Mesenchymal stem cell (in vitro differentiated cells and primary cell): ENCODE measurements at regions not wholly inside any gene's neighbourhood (a gene's known extent, or its start where the extent isn't known, plus 50 kb on each side); places are given as distances from the start of the nearest gene placed in this dataset.
A peak's percentile ranks its signal among the peaks of the same experiment; 100 is the strongest.

Experiments
- DNase-seq: peaks from one replicate; pipeline ENCODE4 v3.0.0-alpha.2; 2013
- H2AFZ ChIP-seq: one replicate; pipeline ENCODE4 v1.6.1; 2013; ENCODE audit warnings: low read depth, mild to moderate bottlenecking, control low read depth, inconsistent platforms, low read length, moderate library complexity
- H2AK5ac ChIP-seq: 2 replicates; pipeline ENCODE4 v1.6.1; 2013; ENCODE audit warnings: low read length, moderate library complexity, mild to moderate bottlenecking, inconsistent platforms; ENCODE audit not compliant: severe bottlenecking
- H2BK120ac ChIP-seq: one replicate; pipeline ENCODE4 v1.6.1; 2013; ENCODE audit warnings: low read depth, mild to moderate bottlenecking, inconsistent platforms, low read length, moderate library complexity
- H2BK12ac ChIP-seq, 2 experiments: one replicate each; pipeline ENCODE4 v1.6.1; 2013; ENCODE audit warnings: inconsistent platforms in 2 of 2, low read length in 2 of 2, mild to moderate bottlenecking in 2 of 2, moderate library complexity in 2 of 2, control low read depth in 1 of 2
- H2BK15ac ChIP-seq: one replicate; pipeline ENCODE4 v1.6.1; 2013; ENCODE audit warnings: mild to moderate bottlenecking, low read depth, inconsistent platforms; ENCODE audit not compliant: poor library complexity, severe bottlenecking
- H2BK5ac ChIP-seq: 2 replicates; pipeline ENCODE4 v1.6.1; 2013; ENCODE audit warnings: low read depth, mild to moderate bottlenecking, low read length, control low read depth, inconsistent platforms; ENCODE audit not compliant: poor library complexity, severe bottlenecking
- H3K14ac ChIP-seq, 2 experiments: one replicate each; pipeline ENCODE4 v1.6.1; 2013; ENCODE audit warnings: inconsistent platforms in 2 of 2, low read length in 2 of 2, control low read depth in 1 of 2, mild to moderate bottlenecking in 1 of 2, moderate library complexity in 1 of 2
- H3K18ac ChIP-seq, 2 experiments: one replicate each; pipeline ENCODE4 v1.6.1; 2013; ENCODE audit warnings: inconsistent platforms in 2 of 2, low read length in 2 of 2, control low read depth in 1 of 2, low read depth in 1 of 2, mild to moderate bottlenecking in 1 of 2
- H3K23ac ChIP-seq, 2 experiments: one replicate each; pipeline ENCODE4 v1.6.1; 2013; ENCODE audit warnings: inconsistent platforms in 2 of 2, low read length in 2 of 2, mild to moderate bottlenecking in 2 of 2, moderate library complexity in 2 of 2, control low read depth in 1 of 2
- H3K27ac ChIP-seq: 2 replicates; pipeline ENCODE4 v1.5.1; 2013; ENCODE audit warnings: mild to moderate bottlenecking, moderate library complexity, low read length, control low read depth, inconsistent platforms; ENCODE audit not compliant: poor library complexity, severe bottlenecking
- H3K27me3 ChIP-seq, 2 experiments: 2 replicates each; pipeline versions ENCODE4 v1.6.1 to v1.7.0; 2013; ENCODE audit warnings: low read length in 2 of 2, mild to moderate bottlenecking in 2 of 2, moderate library complexity in 2 of 2, control low read depth in 1 of 2, inconsistent platforms in 1 of 2; ENCODE audit not compliant: control insufficient read depth in 1 of 2, insufficient read depth in 1 of 2
- H3K36me3 ChIP-seq, 2 experiments: 2 replicates each; pipeline versions ENCODE4 v1.6.1 to v1.7.0; 2013; ENCODE audit warnings: low read length in 2 of 2, control low read depth in 1 of 2, inconsistent platforms in 1 of 2, low read depth in 1 of 2, mild to moderate bottlenecking in 1 of 2; ENCODE audit not compliant: insufficient read depth in 2 of 2, control insufficient read depth in 1 of 2
- H3K4ac ChIP-seq, 2 experiments: one replicate each; pipeline ENCODE4 v1.6.1; 2013; ENCODE audit warnings: inconsistent platforms in 2 of 2, low read length in 2 of 2, mild to moderate bottlenecking in 2 of 2, moderate library complexity in 2 of 2, control low read depth in 1 of 2, low read depth in 1 of 2
- H3K4me1 ChIP-seq: 2 replicates; pipeline ENCODE4 v1.6.1; 2013; ENCODE audit warnings: low read depth, low read length, control low read depth; ENCODE audit not compliant: control insufficient read depth, insufficient read depth
- H3K4me2 ChIP-seq: 2 replicates; pipeline ENCODE4 v1.6.1; 2013; ENCODE audit warnings: low read length, mild to moderate bottlenecking, inconsistent platforms; ENCODE audit not compliant: poor library complexity, severe bottlenecking
- H3K4me3 ChIP-seq, 2 experiments: 2 replicates each; pipeline versions ENCODE4 v1.5.1 to v1.7.0; 2013; ENCODE audit warnings: low read length in 2 of 2, mild to moderate bottlenecking in 2 of 2, control low read depth in 1 of 2, low read depth in 1 of 2; ENCODE audit not compliant: insufficient read depth in 1 of 2
- H3K79me1 ChIP-seq: replicated peaks from 2 replicates; pipeline ENCODE4 v1.6.1; 2013; ENCODE audit warnings: mild to moderate bottlenecking, control low read depth, low read length, inconsistent platforms; ENCODE audit not compliant: poor library complexity, severe bottlenecking
- H3K9ac ChIP-seq: 2 replicates; pipeline ENCODE4 v1.7.0; 2013; ENCODE audit warnings: mild to moderate bottlenecking, low read length, moderate library complexity
- H3K9me3 ChIP-seq: 2 replicates; pipeline ENCODE4 v1.7.0; 2013; ENCODE audit warnings: mild to moderate bottlenecking, low read length; ENCODE audit not compliant: control insufficient read depth
- H4K8ac ChIP-seq: one replicate; pipeline ENCODE4 v1.6.1; 2013; ENCODE audit warnings: inconsistent platforms, mild to moderate bottlenecking, low read length, moderate library complexity
- H4K91ac ChIP-seq: one replicate; pipeline ENCODE4 v1.6.1; 2013; ENCODE audit warnings: mild to moderate bottlenecking, low read length, inconsistent platforms
- WGBS: methylation state at CpG from one replicate; pipeline ENCODE4 v1.1.7; 2013; ENCODE audit warnings: mixed read lengths; 5-methylcytosine and 5-hydroxymethylcytosine counted together

DNA sequence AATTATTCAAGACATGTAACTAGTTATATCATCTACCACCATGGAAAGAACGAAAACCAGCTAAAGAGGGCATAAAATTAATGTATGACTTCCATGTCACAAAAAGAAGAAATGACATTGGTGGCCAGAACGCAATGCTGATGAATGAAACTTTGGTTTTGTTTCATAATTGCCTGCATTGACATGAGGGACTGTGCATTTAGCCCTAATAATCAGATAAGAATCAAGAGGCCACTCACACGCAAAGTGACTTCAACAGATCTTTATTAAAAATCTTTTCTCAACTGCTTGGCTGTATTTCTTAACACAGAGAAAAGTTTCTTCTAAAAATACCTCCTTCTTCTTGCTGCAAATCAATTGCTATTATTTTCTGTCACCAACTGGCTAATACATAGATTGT, 184.7 kb upstream of the RUNX1 start:
- Histone ChIP-seq H2BK120ac (no peak overlapping the region), H3K79me1 (no peaks in the 10 kb centered on the region), H3K4ac (no peak overlapping the region), H3K18ac (no peak overlapping the region), H2AK5ac (no peak overlapping the region), H2BK15ac (no peak overlapping the region), H2AFZ (no peak overlapping the region), H3K14ac (no peak overlapping the region), H3K9ac (no peak overlapping the region), H3K23ac (no peak overlapping the region), H3K4me3 (no peak overlapping the region), H2BK5ac (no peak overlapping the region), H3K9me3 (no peaks in the 10 kb centered on the region), H3K27ac (no peak overlapping the region), H2BK12ac (no peak overlapping the region), H3K4me2 (no peak overlapping the region), H4K91ac (no peak overlapping the region), H4K8ac (no peak overlapping the region), H3K27me3 (no peaks in the 10 kb centered on the region), H3K4me1 (no peaks in the 10 kb centered on the region), H3K36me3 (no peaks in the 10 kb centered on the region)
- DNase-seq: no peak
- 94% methylated on average over 3 of the region's 3 CpGs for WGBS

- no peak overlapping the region for H3K4me3 ChIP-seq
- H2AFZ ChIP-seq: no peak overlapping the region
- H3K27me3 ChIP-seq: no peaks in the 10 kb centered on the region
- H3K4me2 ChIP-seq: peak overlapping the region; percentile 27
- no peaks in the 10 kb centered on the region for H3K4me1 ChIP-seq
- peak overlapping the region in 1 of 2 experiments; percentile 80 for H3K18ac ChIP-seq
- H2AK5ac ChIP-seq: no peak overlapping the region
- H4K91ac ChIP-seq: no peak overlapping the region
- peak overlapping the region; percentile 6 to 92 for H2BK12ac ChIP-seq
- H3K79me1 ChIP-seq: no peaks in the 10 kb centered on the region
- peak overlapping the region; percentile 31 for H3K27ac ChIP-seq
- H3K14ac ChIP-seq: no peak overlapping the region
- peak; percentile 91 for DNase-seq
- no peak overlapping the region for H2BK15ac ChIP-seq
- no peak overlapping the region for H3K4ac ChIP-seq
- no peak overlapping the region for H4K8ac ChIP-seq
- H3K9me3 ChIP-seq: no peaks in the 10 kb centered on the region
- 3% methylated on average over 11 of the region's 11 CpGs for WGBS
- H2BK5ac ChIP-seq: no peak overlapping the region
- no peak overlapping the region for H2BK120ac ChIP-seq
- no peaks in the 10 kb centered on the region for H3K36me3 ChIP-seq
- no peak overlapping the region for H3K9ac ChIP-seq
- H3K23ac ChIP-seq: no peak overlapping the region
Measured at GRCh38 chr21:35232545-35233176, 183.6 kb upstream of the RUNX1 start.

DNA sequence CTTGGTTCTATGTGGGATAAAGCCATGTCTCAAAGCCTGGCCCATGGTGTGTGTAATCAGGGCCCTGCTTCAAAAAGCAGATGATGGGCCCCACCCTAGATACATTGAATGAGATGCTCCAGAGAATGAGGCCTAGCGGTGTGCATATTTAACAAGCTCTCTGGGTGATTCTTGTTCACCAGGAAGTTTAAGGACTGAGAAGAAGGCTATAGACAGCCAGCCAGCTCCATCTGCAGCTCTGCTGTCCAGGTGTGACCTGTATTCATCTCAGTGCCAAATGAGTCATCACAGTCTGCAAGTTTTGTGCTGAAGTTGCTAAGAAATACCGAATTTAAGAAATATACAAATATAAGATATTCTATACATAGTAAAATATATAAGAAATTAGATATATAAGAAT, 182.0 kb upstream of the RUNX1 start:
- Histone ChIP-seq H2BK12ac (peak overlapping the region; percentile 59 to 96), H4K91ac (peak overlapping the region; percentile 49), H2BK15ac (no peak overlapping the region), H3K18ac (peak overlapping the region; percentile 2 to 67), H2AFZ (no peak overlapping the region), H2BK5ac (no peak overlapping the region), H3K4me1 (peaks cover 4% of the 10 kb centered on the region), H2AK5ac (peak overlapping the region; percentile 27), H4K8ac (no peak overlapping the region), H3K4ac (peak overlapping the region in 1 of 2 experiments; percentile 3), H2BK120ac (no peak overlapping the region), H3K4me3 (no peak overlapping the region), H3K36me3 (no peaks in the 10 kb centered on the region), H3K79me1 (no peaks in the 10 kb centered on the region), H3K9me3 (no peaks in the 10 kb centered on the region), H3K27me3 (no peaks in the 10 kb centered on the region), H3K23ac (no peak overlapping the region), H3K14ac (peak overlapping the region in 1 of 2 experiments; percentile 15), H3K4me2 (no peak overlapping the region), H3K9ac (no peak overlapping the region), H3K27ac (no peak overlapping the region)
- DNase-seq: no peak
- WGBS: 94% methylated on average over 1 of the region's 2 CpGs

GRCh38 chr21:35229290-35229689, 180.2 kb upstream of the RUNX1 start:
- Histone ChIP-seq H2BK15ac (no peak overlapping the region), H2BK5ac (no peak overlapping the region), H3K27me3 (no peaks in the 10 kb centered on the region), H3K4me2 (no peak overlapping the region), H3K9me3 (no peaks in the 10 kb centered on the region), H3K23ac (no peak overlapping the region), H4K8ac (no peak overlapping the region), H3K18ac (no peak overlapping the region), H3K79me1 (no peaks in the 10 kb centered on the region), H3K4me3 (no peak overlapping the region), H3K27ac (no peak overlapping the region), H3K36me3 (no peaks in the 10 kb centered on the region), H3K9ac (no peak overlapping the region), H3K4me1 (peaks cover 4% of the 10 kb centered on the region), H3K14ac (no peak overlapping the region), H3K4ac (no peak overlapping the region), H2AK5ac (no peak overlapping the region), H2BK120ac (no peak overlapping the region), H2BK12ac (no peak overlapping the region), H2AFZ (no peak overlapping the region), H4K91ac (no peak overlapping the region)
- WGBS: no CpG with 5 or more reads among the region's 3 CpGs
- peak; percentile 71 for DNase-seq
